MM.1S (cell line): ENCODE measurements at regions not wholly inside any gene's neighbourhood (a gene's known extent, or its start where the extent isn't known, plus 50 kb on each side); places are given as distances from the start of the nearest gene placed in this dataset.

Source experiments
- CTCF ChIP-seq: fragments of 300-600 bp; sonication (generic); IDR thresholded peaks from 2 replicates; pipeline ENCODE4 v1.5.1; 2016; ENCODE audit warnings: antibody characterized with exemption, low read length, mixed read lengths
- EZH2 ChIP-seq: fragments of 300-600 bp; sonication (generic); optimal IDR thresholded peaks from 2 replicates; pipeline ENCODE3; 2017; ENCODE audit warnings: low read depth, mild to moderate bottlenecking, antibody characterized with exemption, low read length, mixed read lengths

GRCh38 chr5:86101966-86102365 lies 515.8 kb upstream of the COX7C start:
- TF ChIP-seq CTCF (no peak), EZH2 (no peak)
